ENCODE measurements at regions not wholly inside any gene's neighbourhood (a gene's known extent, or its start where the extent isn't known, plus 50 kb on each side); places are given as distances from the start of the nearest gene placed in this dataset.

GRCh38 chr18:39489431-39489830, 1923.8 kb upstream of the CELF4 start:
- ChIA-PET POLR2A (no interaction called here), CTCF (no interaction called here)
- H3K4me2 ChIP-seq (ENCODE audit: insufficient read depth, low read length), result no peak overlapping the region
- no peaks in the 10 kb centered on the region for H4K20me1 ChIP-seq (replicated peaks; ENCODE audit: control insufficient read depth, extremely low read depth, insufficient read depth, low read length)
- no peaks in the 10 kb centered on the region for H3K4me1 ChIP-seq (ENCODE audit: control insufficient read depth, extremely low read depth, insufficient read depth, low read length)
- no peaks in the 10 kb centered on the region for H3K27me3 ChIP-seq (ENCODE audit: control insufficient read depth in 2 of 2, insufficient read depth in 2 of 2, low read length in 2 of 2)
- FAIRE-seq, result no peak
- H3K9ac ChIP-seq (replicated peaks; ENCODE audit: extremely low read depth, insufficient read depth, low read length), result no peak overlapping the region
- dilution Hi-C loops (cut with MboI; ENCODE audit: extremely low pct_ligation_motif_present, low sequenced_read_pairs), result no loop called here
- TF ChIP-seq EZH2 (IDR thresholded peaks at IDR 0.05; ENCODE audit: borderline replicate concordance, low read depth, low read length, severe bottlenecking) (no peak), MAX (IDR thresholded peaks at IDR 0.05; ENCODE audit: insufficient read depth, insufficient read length) (no peak), CTCF (IDR thresholded peaks at IDR 0.05; ENCODE audit: extremely low read depth in 1 of 2, insufficient read depth in 1 of 2, low read depth in 1 of 2, low read length in 2 of 2) (no peak), MYC (IDR thresholded peaks at IDR 0.05; ENCODE audit: low read depth, low read length) (no peak), FOS (IDR thresholded peaks at IDR 0.05; ENCODE audit: borderline replicate concordance, insufficient read depth, low read length) (no peak), POLR2AphosphoS5 (IDR thresholded peaks at IDR 0.05; ENCODE audit: insufficient read depth, low read depth, low read length) (no peak), GATA2 (IDR thresholded peaks at IDR 0.05; ENCODE audit: insufficient read depth, insufficient read length, low read depth, low read length) (no peak), POLR2A (IDR thresholded peaks at IDR 0.05; ENCODE audit: low read depth, low read length) (no peak), JUN (IDR thresholded peaks at IDR 0.05; ENCODE audit: borderline replicate concordance, insufficient read depth, insufficient read length, low read depth) (no peak)
- intact Hi-C loops (cut with micrococcal nuclease), result no loop called here
- H3K36me3 ChIP-seq (ENCODE audit: control insufficient read depth in 2 of 2, extremely low read depth in 1 of 2, insufficient read depth in 2 of 2, low read length in 2 of 2), result no peaks in the 10 kb centered on the region
- BruUV-seq (replicated peaks), result no TSS peak
- H3K27ac ChIP-seq (ENCODE audit: insufficient read depth, low read depth, low read length), result no peak overlapping the region
- DNase-seq (ENCODE audit: low read depth, low spot score), result no peak
- H3K79me2 ChIP-seq (ENCODE audit: control insufficient read depth, insufficient read depth, low read length), result no peaks in the 10 kb centered on the region
- H3K4me3 ChIP-seq (replicated peaks in 1 of 3; ENCODE audit: insufficient read depth in 1 of 3, low read depth in 1 of 3, low read length in 3 of 3), result no peak overlapping the region
- H2AFZ ChIP-seq (ENCODE audit: low read depth, low read length), result no peak overlapping the region
- H3K9me1 ChIP-seq (replicated peaks; ENCODE audit: control insufficient read depth, extremely low read depth, insufficient read depth, low read length), result no peaks in the 10 kb centered on the region
- no peaks in the 10 kb centered on the region for H3K9me3 ChIP-seq (replicated peaks; ENCODE audit: control insufficient read depth, insufficient read depth, low read length)

All from endothelial cell of umbilical vein (primary cell).